SK-N-SH (cell line): ENCODE measurements at regions not wholly inside any gene's neighbourhood (a gene's known extent, or its start where the extent isn't known, plus 50 kb on each side); places are given as distances from the start of the nearest gene placed in this dataset.

Experiments
- CTCF ChIA-PET: fragments of 300-600, 350-600 bp; formaldehyde crosslinking; extraction: SDS; loops from one replicate; lab custom pipeline; 2021; lab: Yijun Ruan, JAX
- POLR2A ChIA-PET: fragments of 350-600 bp; sonication (Branson Sonifier 250); formaldehyde crosslinking; extraction: SDS; loops from one replicate; lab custom pipeline; 2020; ENCODE audit warnings: antibody characterized with exemption, inconsistent platforms; lab: Yijun Ruan, JAX
- DNase-seq: peaks from one replicate; pipeline ENCODE4 v3.0.0; 2012
- H2AFZ ChIP-seq: fragments of 200-600 bp; sonication (generic); 2 replicates; pipeline ENCODE4 v1.8.1; 2016; ENCODE audit warnings: antibody characterized with exemption, mild to moderate bottlenecking, low read depth
- H3F3A ChIP-seq: fragments of 200-600 bp; sonication (generic); replicated peaks from 2 replicates; pipeline ENCODE3; 2016; ENCODE audit warnings: antibody characterized with exemption, mild to moderate bottlenecking; ENCODE audit not compliant: insufficient read depth
- H3K27ac ChIP-seq, 2 experiments: fragments of 200-500 bp in 1 of 2; fragments of 200-600 bp in 1 of 2; sonication (Bioruptor generic) in 1 of 2; sonication (generic), shearing (Covaris generic) in 1 of 2; 2 replicates each; pipeline versions ENCODE4 v1.5.1 to v1.6.1; 2014 to 2016; ENCODE audit warnings: low read depth in 2 of 2, inconsistent platforms in 1 of 2, low read length in 1 of 2, mild to moderate bottlenecking in 1 of 2, mixed read lengths in 1 of 2
- H3K27me3 ChIP-seq: fragments of 200-600 bp; sonication (generic), shearing (Covaris generic); 2 replicates; pipeline ENCODE4 v1.6.1; 2016; ENCODE audit warnings: mixed run types; ENCODE audit not compliant: insufficient read depth
- H3K36me3 ChIP-seq, 2 experiments: fragments of 200-500 bp in 1 of 2; fragments of 200-600 bp in 1 of 2; sonication (Bioruptor generic) in 1 of 2; sonication (generic) in 1 of 2; replicated peaks in 1 of 2; 2 replicates each; pipeline versions ENCODE3 to v1.5.1; 2014 to 2016; ENCODE audit warnings: low read length in 1 of 2, mild to moderate bottlenecking in 1 of 2; ENCODE audit not compliant: insufficient read depth in 2 of 2, control insufficient read depth in 1 of 2
- H3K4me1 ChIP-seq, 2 experiments: fragments of 200-500 bp in 1 of 2; fragments of 200-600 bp in 1 of 2; sonication (Bioruptor generic) in 1 of 2; sonication (generic), shearing (Covaris generic) in 1 of 2; 2 replicates each; pipeline versions ENCODE4 v1.5.1 to v1.6.1; 2014 to 2016; ENCODE audit warnings: low read depth in 1 of 2, low read length in 1 of 2, mixed run types in 1 of 2; ENCODE audit not compliant: insufficient read depth in 2 of 2, control insufficient read depth in 1 of 2
- H3K4me2 ChIP-seq: fragments of 200-600 bp; sonication (generic), shearing (Covaris generic); 2 replicates; pipeline ENCODE4 v1.6.1; 2017; ENCODE audit warnings: mixed run types
- H3K4me3 ChIP-seq, 2 experiments: fragments of 200-500 bp in 1 of 2; fragments of 200-600 bp in 1 of 2; sonication (Bioruptor generic) in 1 of 2; sonication (generic), shearing (Covaris generic) in 1 of 2; 2 replicates each; pipeline versions ENCODE4 v1.5.1 to v1.8.1; 2014 to 2016; ENCODE audit warnings: low read depth in 2 of 2, inconsistent platforms in 1 of 2, low read length in 1 of 2, mild to moderate bottlenecking in 1 of 2, mixed read lengths in 1 of 2, moderate library complexity in 1 of 2
- H3K79me2 ChIP-seq: fragments of 200-600 bp; sonication (generic); 2 replicates; pipeline ENCODE4 v1.8.1; 2017; ENCODE audit warnings: mild to moderate bottlenecking; ENCODE audit not compliant: insufficient read depth
- H3K9ac ChIP-seq: fragments of 200-600 bp; sonication (generic); 2 replicates; pipeline ENCODE4 v1.6.1; 2017; ENCODE audit warnings: mixed run types
- H3K9me2 ChIP-seq: fragments of 200-600 bp; sonication (generic); 2 replicates; pipeline ENCODE4 v1.6.1; 2017; ENCODE audit warnings: mixed run types
- H3K9me3 ChIP-seq: fragments of 200-600 bp; sonication (generic); 2 replicates; pipeline ENCODE4 v1.6.1; 2017; ENCODE audit warnings: mixed run types, mild to moderate bottlenecking, moderate library complexity
- H4K20me1 ChIP-seq: fragments of 200-600 bp; sonication (generic); 2 replicates; pipeline ENCODE4 v1.6.1; 2017; ENCODE audit warnings: mild to moderate bottlenecking, mixed run types; ENCODE audit not compliant: insufficient read depth
- EP300 ChIP-seq, 2 experiments: IDR thresholded peaks; 2 replicates each; pipeline versions ENCODE4 v1.4.0 to v1.6.1; 2012; ENCODE audit warnings: borderline replicate concordance in 1 of 2, low read depth in 1 of 2, low read length in 1 of 2
- GABPA ChIP-seq: IDR thresholded peaks from 2 replicates; pipeline ENCODE4 v1.4.0; 2012; ENCODE audit warnings: low read depth, mild to moderate bottlenecking
- NFIC ChIP-seq: IDR thresholded peaks from 2 replicates; pipeline ENCODE4 v1.4.0; 2012; ENCODE audit warnings: borderline replicate concordance
- POLR2AphosphoS5 ChIP-seq: IDR thresholded peaks from 2 replicates; pipeline ENCODE4 v1.6.1; 2012; ENCODE audit warnings: low read depth, low read length
- RAD21 ChIP-seq: IDR thresholded peaks from 2 replicates; pipeline ENCODE4 v1.6.1; 2012; ENCODE audit warnings: mild to moderate bottlenecking, low read length
- YY1 ChIP-seq: IDR thresholded peaks from 2 replicates; pipeline ENCODE4 v1.4.0; 2012; ENCODE audit warnings: low read depth, mild to moderate bottlenecking
- WGBS: methylation state at CpG from one replicate; pipeline ENCODE4 v1.1.6; 2017; ENCODE audit warnings: low lambda C conversion rate; 5-methylcytosine and 5-hydroxymethylcytosine counted together
- TF ChIP-seq, protein P1 (sequence below): IDR thresholded peaks from 2 replicates; pipeline ENCODE4 v1.4.0; 2012; ENCODE audit warnings: low read depth, borderline replicate concordance
- TF ChIP-seq, protein P2 (sequence below): IDR thresholded peaks from 2 replicates; pipeline ENCODE4 v1.4.0; 2012; ENCODE audit warnings: low read depth, borderline replicate concordance
- TF ChIP-seq, protein P3 (sequence below): IDR thresholded peaks from 2 replicates; pipeline ENCODE4 v1.6.1; 2012; ENCODE audit warnings: mild to moderate bottlenecking, low read depth, low read length, moderate library complexity
- TF ChIP-seq, protein P4 (sequence below): fragments of 200-600 bp; sonication (generic); IDR thresholded peaks from 2 replicates; pipeline ENCODE4 v1.6.1; 2017; ENCODE audit warnings: antibody characterized with exemption, mild to moderate bottlenecking, moderate library complexity

DNA sequence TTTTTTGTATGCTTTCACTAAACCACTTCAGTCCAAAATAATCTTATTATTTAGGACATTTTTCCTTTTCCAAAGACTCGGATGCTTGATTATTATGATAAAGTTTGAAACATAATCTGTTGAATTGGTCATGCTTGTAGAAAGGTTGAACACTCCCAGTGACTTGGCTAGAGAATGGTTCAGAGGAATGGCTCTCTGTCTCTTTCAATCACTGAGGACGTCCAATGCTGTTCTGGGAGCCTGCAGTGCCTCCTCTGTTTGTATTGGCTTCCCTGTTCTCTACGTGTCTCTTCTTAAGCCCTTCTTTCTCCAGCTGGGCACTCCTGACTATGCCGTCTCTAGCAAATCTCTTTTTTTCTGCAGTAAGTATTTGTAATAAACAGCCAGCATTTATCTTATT is 369.0 kb upstream of the DYNLRB2 start:
- Histone ChIP-seq H3K4me2 (no peak overlapping the region), H2AFZ (no peak overlapping the region), H4K20me1 (no peaks in the 10 kb centered on the region), H3K9me3 (no peaks in the 10 kb centered on the region; the same call in 1 of the 2 replicates), H3K4me3 (no peak overlapping the region), H3K36me3 (no peaks in the 10 kb centered on the region), H3K4me1 (no peaks in the 10 kb centered on the region), H3K27me3 (no peaks in the 10 kb centered on the region), H3K9me2 (no peaks in the 10 kb centered on the region), H3K27ac (no peak overlapping the region), H3K9ac (no peak overlapping the region), H3K79me2 (no peaks in the 10 kb centered on the region), H3F3A (no peaks in the 10 kb centered on the region)
- no peak for DNase-seq
- ChIA-PET POLR2A (no interaction called here), CTCF (no interaction called here)
- TF ChIP-seq, protein P1, sequence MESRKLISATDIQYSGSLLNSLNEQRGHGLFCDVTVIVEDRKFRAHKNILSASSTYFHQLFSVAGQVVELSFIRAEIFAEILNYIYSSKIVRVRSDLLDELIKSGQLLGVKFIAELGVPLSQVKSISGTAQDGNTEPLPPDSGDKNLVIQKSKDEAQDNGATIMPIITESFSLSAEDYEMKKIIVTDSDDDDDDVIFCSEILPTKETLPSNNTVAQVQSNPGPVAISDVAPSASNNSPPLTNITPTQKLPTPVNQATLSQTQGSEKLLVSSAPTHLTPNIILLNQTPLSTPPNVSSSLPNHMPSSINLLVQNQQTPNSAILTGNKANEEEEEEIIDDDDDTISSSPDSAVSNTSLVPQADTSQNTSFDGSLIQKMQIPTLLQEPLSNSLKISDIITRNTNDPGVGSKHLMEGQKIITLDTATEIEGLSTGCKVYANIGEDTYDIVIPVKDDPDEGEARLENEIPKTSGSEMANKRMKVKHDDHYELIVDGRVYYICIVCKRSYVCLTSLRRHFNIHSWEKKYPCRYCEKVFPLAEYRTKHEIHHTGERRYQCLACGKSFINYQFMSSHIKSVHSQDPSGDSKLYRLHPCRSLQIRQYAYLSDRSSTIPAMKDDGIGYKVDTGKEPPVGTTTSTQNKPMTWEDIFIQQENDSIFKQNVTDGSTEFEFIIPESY, result no peak
- WGBS, result 45% methylated on average over 4 of the region's 4 CpGs

DNA sequence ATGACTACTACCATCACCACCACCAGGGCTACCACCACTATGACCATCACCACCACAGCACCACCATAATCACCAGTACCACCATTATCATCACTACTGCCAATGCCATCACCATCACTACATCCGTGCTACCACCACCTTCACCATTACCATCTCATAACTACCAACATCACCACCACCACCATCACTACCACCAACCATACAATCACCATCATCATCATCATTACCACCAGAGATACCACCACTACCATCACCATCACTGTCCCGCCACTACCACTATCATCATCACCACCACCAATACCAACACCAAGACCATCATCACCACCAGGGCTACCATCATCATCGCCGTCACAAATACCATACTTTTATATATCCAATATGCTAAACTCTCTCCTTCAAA is 369.6 kb upstream of the DYNLRB2 start:
- DNase-seq, result no peak

More for the DNA sequence above, 369.6 kb upstream of the DYNLRB2 start:
- TF ChIP-seq, protein P1, result no peak
- TF ChIP-seq, protein P2, sequence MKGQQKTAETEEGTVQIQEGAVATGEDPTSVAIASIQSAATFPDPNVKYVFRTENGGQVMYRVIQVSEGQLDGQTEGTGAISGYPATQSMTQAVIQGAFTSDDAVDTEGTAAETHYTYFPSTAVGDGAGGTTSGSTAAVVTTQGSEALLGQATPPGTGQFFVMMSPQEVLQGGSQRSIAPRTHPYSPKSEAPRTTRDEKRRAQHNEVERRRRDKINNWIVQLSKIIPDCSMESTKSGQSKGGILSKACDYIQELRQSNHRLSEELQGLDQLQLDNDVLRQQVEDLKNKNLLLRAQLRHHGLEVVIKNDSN, result no peak
- TF ChIP-seq, protein P3, sequence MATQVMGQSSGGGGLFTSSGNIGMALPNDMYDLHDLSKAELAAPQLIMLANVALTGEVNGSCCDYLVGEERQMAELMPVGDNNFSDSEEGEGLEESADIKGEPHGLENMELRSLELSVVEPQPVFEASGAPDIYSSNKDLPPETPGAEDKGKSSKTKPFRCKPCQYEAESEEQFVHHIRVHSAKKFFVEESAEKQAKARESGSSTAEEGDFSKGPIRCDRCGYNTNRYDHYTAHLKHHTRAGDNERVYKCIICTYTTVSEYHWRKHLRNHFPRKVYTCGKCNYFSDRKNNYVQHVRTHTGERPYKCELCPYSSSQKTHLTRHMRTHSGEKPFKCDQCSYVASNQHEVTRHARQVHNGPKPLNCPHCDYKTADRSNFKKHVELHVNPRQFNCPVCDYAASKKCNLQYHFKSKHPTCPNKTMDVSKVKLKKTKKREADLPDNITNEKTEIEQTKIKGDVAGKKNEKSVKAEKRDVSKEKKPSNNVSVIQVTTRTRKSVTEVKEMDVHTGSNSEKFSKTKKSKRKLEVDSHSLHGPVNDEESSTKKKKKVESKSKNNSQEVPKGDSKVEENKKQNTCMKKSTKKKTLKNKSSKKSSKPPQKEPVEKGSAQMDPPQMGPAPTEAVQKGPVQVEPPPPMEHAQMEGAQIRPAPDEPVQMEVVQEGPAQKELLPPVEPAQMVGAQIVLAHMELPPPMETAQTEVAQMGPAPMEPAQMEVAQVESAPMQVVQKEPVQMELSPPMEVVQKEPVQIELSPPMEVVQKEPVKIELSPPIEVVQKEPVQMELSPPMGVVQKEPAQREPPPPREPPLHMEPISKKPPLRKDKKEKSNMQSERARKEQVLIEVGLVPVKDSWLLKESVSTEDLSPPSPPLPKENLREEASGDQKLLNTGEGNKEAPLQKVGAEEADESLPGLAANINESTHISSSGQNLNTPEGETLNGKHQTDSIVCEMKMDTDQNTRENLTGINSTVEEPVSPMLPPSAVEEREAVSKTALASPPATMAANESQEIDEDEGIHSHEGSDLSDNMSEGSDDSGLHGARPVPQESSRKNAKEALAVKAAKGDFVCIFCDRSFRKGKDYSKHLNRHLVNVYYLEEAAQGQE, result no peak
- TF ChIP-seq NFIC (no peak), YY1 (no peak), EP300 (IDR thresholded peaks at IDR 0.05; ENCODE audit: borderline replicate concordance in 1 of 2, low read depth in 1 of 2, low read length in 1 of 2) (no peak), RAD21 (no peak), GABPA (no peak), POLR2AphosphoS5 (no peak)
- TF ChIP-seq, protein P4, sequence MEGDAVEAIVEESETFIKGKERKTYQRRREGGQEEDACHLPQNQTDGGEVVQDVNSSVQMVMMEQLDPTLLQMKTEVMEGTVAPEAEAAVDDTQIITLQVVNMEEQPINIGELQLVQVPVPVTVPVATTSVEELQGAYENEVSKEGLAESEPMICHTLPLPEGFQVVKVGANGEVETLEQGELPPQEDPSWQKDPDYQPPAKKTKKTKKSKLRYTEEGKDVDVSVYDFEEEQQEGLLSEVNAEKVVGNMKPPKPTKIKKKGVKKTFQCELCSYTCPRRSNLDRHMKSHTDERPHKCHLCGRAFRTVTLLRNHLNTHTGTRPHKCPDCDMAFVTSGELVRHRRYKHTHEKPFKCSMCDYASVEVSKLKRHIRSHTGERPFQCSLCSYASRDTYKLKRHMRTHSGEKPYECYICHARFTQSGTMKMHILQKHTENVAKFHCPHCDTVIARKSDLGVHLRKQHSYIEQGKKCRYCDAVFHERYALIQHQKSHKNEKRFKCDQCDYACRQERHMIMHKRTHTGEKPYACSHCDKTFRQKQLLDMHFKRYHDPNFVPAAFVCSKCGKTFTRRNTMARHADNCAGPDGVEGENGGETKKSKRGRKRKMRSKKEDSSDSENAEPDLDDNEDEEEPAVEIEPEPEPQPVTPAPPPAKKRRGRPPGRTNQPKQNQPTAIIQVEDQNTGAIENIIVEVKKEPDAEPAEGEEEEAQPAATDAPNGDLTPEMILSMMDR, result no peak
- Histone ChIP-seq H3K4me2 (no peak overlapping the region), H3K27me3 (no peaks in the 10 kb centered on the region), H3K4me1 (no peaks in the 10 kb centered on the region), H3K27ac (no peak overlapping the region), H3K79me2 (no peaks in the 10 kb centered on the region), H2AFZ (no peak overlapping the region), H3K36me3 (no peaks in the 10 kb centered on the region), H3K4me3 (no peak overlapping the region), H3K9ac (no peak overlapping the region), H3F3A (no peaks in the 10 kb centered on the region), H3K9me2 (no peaks in the 10 kb centered on the region), H4K20me1 (no peaks in the 10 kb centered on the region), H3K9me3 (no peaks in the 10 kb centered on the region; the same call in 1 of the 2 replicates)
- ChIA-PET POLR2A (no interaction called here), CTCF (no interaction called here)
- 49% methylated on average over 4 of the region's 4 CpGs for WGBS
